Esophagus squamous epithelium (tissue), 5 donors: ENCODE measurements at regions not wholly inside any gene's neighbourhood (a gene's known extent, or its start where the extent isn't known, plus 50 kb on each side); places are given as distances from the start of the nearest gene placed in this dataset.

Experiments
- DNase-seq: peaks from one replicate; lab custom pipeline; 2025; lab: John Stamatoyannopoulos, UW
- H3K27ac ChIP-seq, 4 donors: fragments of 200-600 bp; sonication (generic); one replicate each; pipeline ENCODE4 v1.5.1; 2016 to 2019; ENCODE audit warnings: mild to moderate bottlenecking in 1 of 4
- H3K27me3 ChIP-seq, 4 donors: fragments of 200-600 bp; sonication (generic); 1 replicate in 3 of 4; 2 replicates in 1 of 4; pipeline versions ENCODE4 v1.5.1 to v1.6.0; 2017 to 2021; ENCODE audit warnings: antibody characterized with exemption in 1 of 4
- H3K36me3 ChIP-seq, 3 donors: fragments of 200-600 bp; sonication (generic); one replicate each; pipeline ENCODE4 v1.5.1; 2016 to 2019
- H3K4me1 ChIP-seq, 3 donors: fragments of 200-600 bp; sonication (generic); one replicate each; pipeline ENCODE4 v1.5.1; 2017 to 2019
- H3K4me3 ChIP-seq, 4 donors: fragments of 200-600 bp; sonication (generic); 1 replicate in 3 of 4; 2 replicates in 1 of 4; pipeline ENCODE4 v1.5.1; 2016 to 2019; ENCODE audit warnings: mild to moderate bottlenecking in 2 of 4, moderate library complexity in 1 of 4
- H3K9me3 ChIP-seq, 3 donors: fragments of 200-600 bp; sonication (generic); one replicate each; pipeline ENCODE4 v1.5.1; 2016 to 2019
- CTCF ChIP-seq, 6 experiments: fragments of 450-650 bp in 4 of 6; fragments of 200-600 bp in 2 of 6; sonication (generic) in 2 of 6; IDR thresholded peaks; one replicate each; pipeline ENCODE4 v1.5.1; 2016 to 2019; ENCODE audit warnings: antibody characterized with exemption in 6 of 6, mild to moderate bottlenecking in 4 of 6, moderate library complexity in 4 of 6
- POLR2A ChIP-seq, 4 donors: fragments of 450-650 bp; IDR thresholded peaks; one replicate each; pipeline ENCODE4 v1.6.1; 2017; ENCODE audit warnings: antibody characterized with exemption in 4 of 4, mild to moderate bottlenecking in 4 of 4, moderate library complexity in 3 of 4
- whole genome bisulfite sequencing, 2 donors: methylation state at CpG; one replicate each; pipeline ENCODE4 v1.1.5; 2018; 5-methylcytosine and 5-hydroxymethylcytosine counted together
- intact Hi-C: fragments of 100-400 bp; cut with DNase I; formaldehyde crosslinking; loops from one replicate; pipeline ENCODE4 v1.15.0; 2022
- donor health status: DM: yes; HTN: yes; CAD: no.

- no peaks in the 10 kb centered on the region for H3K9me3 ChIP-seq
- no peaks in the 10 kb centered on the region for H3K36me3 ChIP-seq
- intact Hi-C loops = no loop called here
- TF ChIP-seq CTCF (IDR thresholded peaks at IDR 0.05) = no peak
- H3K27me3 ChIP-seq = no peaks in the 10 kb centered on the region
- no peaks in the 10 kb centered on the region for H3K4me1 ChIP-seq
- H3K4me3 ChIP-seq = no peak overlapping the region
- DNase-seq = no peak
- H3K27ac ChIP-seq = no peak overlapping the region
Observed at GRCh38 chr13:56953965-56954364, 186.8 kb upstream of the PRR20A start.

GRCh38 chr13:56975647-56976046, 165.1 kb upstream of the PRR20A start:
- H3K27ac ChIP-seq = no peak overlapping the region
- 72% methylated on average over 1 of the region's 1 CpG for WGBS, 2 donors
- H3K27me3 ChIP-seq = no peaks in the 10 kb centered on the region
- no peak for DNase-seq
- H3K9me3 ChIP-seq = no peaks in the 10 kb centered on the region
- TF ChIP-seq CTCF (IDR thresholded peaks at IDR 0.05) (no peak), POLR2A (IDR thresholded peaks at IDR 0.05) (no peak)
- intact Hi-C loops = no loop called here
- no peaks in the 10 kb centered on the region for H3K36me3 ChIP-seq
- no peak overlapping the region for H3K4me3 ChIP-seq
- H3K4me1 ChIP-seq = no peaks in the 10 kb centered on the region

DNA sequence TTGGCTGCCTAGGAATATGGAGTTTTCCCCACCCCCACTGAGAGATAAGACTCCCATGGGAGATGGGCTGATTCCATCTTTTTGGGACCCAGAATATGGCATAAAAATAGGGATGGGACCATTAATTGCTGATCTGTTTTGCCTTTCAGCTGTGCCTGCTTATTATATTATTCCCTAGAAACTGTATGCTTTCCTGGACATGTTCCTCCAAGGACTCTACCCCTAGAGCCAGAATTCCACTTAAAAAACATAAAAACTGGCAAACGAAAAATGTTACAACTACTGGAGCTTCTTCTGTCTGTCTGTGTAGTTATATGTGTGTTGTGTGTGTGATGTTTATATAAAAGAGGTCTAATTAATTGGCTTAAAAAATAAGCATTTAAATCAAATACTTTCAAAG, 159.9 kb upstream of the PRR20A start:
- Histone ChIP-seq H3K27me3 (no peaks in the 10 kb centered on the region), H3K4me3 (no peak overlapping the region), H3K27ac (no peak overlapping the region), H3K9me3 (no peaks in the 10 kb centered on the region), H3K4me1 (no peaks in the 10 kb centered on the region), H3K36me3 (no peaks in the 10 kb centered on the region)
- TF ChIP-seq POLR2A (IDR thresholded peaks at IDR 0.05) (no peak), CTCF (IDR thresholded peaks at IDR 0.05) (no peak)
- WGBS, 2 donors = 38 to 58% methylated on average over 1 of the region's 1 CpG
- no peak for DNase-seq
- intact Hi-C loops = no loop called here

- no peaks in the 10 kb centered on the region for H3K36me3 ChIP-seq
- no peaks in the 10 kb centered on the region for H3K27me3 ChIP-seq
- no peak for DNase-seq
- H3K9me3 ChIP-seq = no peaks in the 10 kb centered on the region
- intact Hi-C loops = no loop called here
- no peaks in the 10 kb centered on the region for H3K4me1 ChIP-seq
- no peak overlapping the region for H3K27ac ChIP-seq
- H3K4me3 ChIP-seq = no peak overlapping the region
- 58 to 64% methylated on average over 2 of the region's 2 CpGs for WGBS, 2 donors
- TF ChIP-seq CTCF (IDR thresholded peaks at IDR 0.05) (no peak), POLR2A (IDR thresholded peaks at IDR 0.05) (no peak)
Observed at GRCh38 chr13:56986121-56986520, 154.6 kb upstream of the PRR20A start.

GRCh38 chr13:56988543-56988942, 152.2 kb upstream of the PRR20A start:
- TF ChIP-seq POLR2A (IDR thresholded peaks at IDR 0.05) (no peak), CTCF (IDR thresholded peaks at IDR 0.05) (no peak)
- Histone ChIP-seq H3K4me3 (no peak overlapping the region), H3K36me3 (no peaks in the 10 kb centered on the region), H3K4me1 (no peaks in the 10 kb centered on the region), H3K27me3 (no peaks in the 10 kb centered on the region), H3K27ac (no peak overlapping the region), H3K9me3 (no peaks in the 10 kb centered on the region)
- DNase-seq = no peak
- intact Hi-C loops = no loop called here
